Neural cell (in vitro differentiated cells): ENCODE measurements at regions not wholly inside any gene's neighbourhood (a gene's known extent, or its start where the extent isn't known, plus 50 kb on each side); places are given as distances from the start of the nearest gene placed in this dataset.

Source experiments
- H2AFZ ChIP-seq: fragments of 200-600, 300-800 bp; sonication (generic), shearing (Covaris generic); 2 replicates; pipeline ENCODE4 v1.6.0; 2014; ENCODE audit warnings: low read depth, mild to moderate bottlenecking, antibody characterized with exemption, low read length, moderate library complexity
- H3F3A ChIP-seq: fragments of 200-600 bp; shearing (Covaris generic); 2 replicates; pipeline ENCODE4 v1.6.1; 2016; ENCODE audit warnings: mild to moderate bottlenecking, moderate library complexity, mixed read lengths, antibody characterized with exemption, low read length; ENCODE audit not compliant: insufficient read depth, poor library complexity, severe bottlenecking
- H3K27ac ChIP-seq: fragments of 200-600, 300-800 bp; sonication (generic), shearing (Covaris generic); 2 replicates; pipeline ENCODE4 v1.5.1; 2014; ENCODE audit warnings: mild to moderate bottlenecking, low read length, moderate library complexity
- H3K27me3 ChIP-seq: fragments of 300-800, 200-600 bp; sonication (generic), shearing (Covaris generic); 2 replicates; pipeline ENCODE4 v1.6.0; 2014; ENCODE audit warnings: mild to moderate bottlenecking, low read depth, low read length, moderate library complexity; ENCODE audit not compliant: insufficient read depth
- H3K36me3 ChIP-seq: fragments of 300-800, 200-600 bp; sonication (generic), shearing (Covaris generic); 2 replicates; pipeline ENCODE4 v1.5.1; 2014; ENCODE audit warnings: mild to moderate bottlenecking, antibody characterized with exemption, low read length, moderate library complexity; ENCODE audit not compliant: insufficient read depth
- H3K4me2 ChIP-seq: fragments of 300-800, 200-600 bp; sonication (generic), shearing (Covaris generic); 2 replicates; pipeline ENCODE4 v1.6.0; 2014; ENCODE audit warnings: mild to moderate bottlenecking, low read length
- H3K4me3 ChIP-seq: fragments of 300-800, 200-600 bp; sonication (generic), shearing (Covaris generic); 2 replicates; pipeline ENCODE4 v1.5.1; 2014; ENCODE audit warnings: mild to moderate bottlenecking, low read length, moderate library complexity
- H3K79me2 ChIP-seq: fragments of 200-600 bp; shearing (Covaris generic); replicated peaks from 2 replicates; pipeline ENCODE4 v1.6.0; 2014; ENCODE audit warnings: mild to moderate bottlenecking, low read length, moderate library complexity; ENCODE audit not compliant: insufficient read depth
- H3K9ac ChIP-seq: fragments of 300-800, 200-600 bp; sonication (generic), shearing (Covaris generic); 2 replicates; pipeline ENCODE4 v1.6.1; 2016; ENCODE audit warnings: mild to moderate bottlenecking, low read length, mixed read lengths
- H3K9me2 ChIP-seq: fragments of 200-600 bp; shearing (Covaris generic); 2 replicates; pipeline ENCODE4 v1.6.1; 2016; ENCODE audit warnings: mild to moderate bottlenecking, low read length, mixed read lengths; ENCODE audit not compliant: insufficient read depth
- H3K9me3 ChIP-seq: fragments of 200-600, 300-800 bp; sonication (generic), shearing (Covaris generic); 2 replicates; pipeline ENCODE4 v1.6.1; 2016; ENCODE audit warnings: mild to moderate bottlenecking, mixed run types, low read length, moderate library complexity, mixed read lengths
- H4K20me1 ChIP-seq: fragments of 200-600 bp; shearing (Covaris generic); 2 replicates; pipeline ENCODE4 v1.6.1; 2016; ENCODE audit warnings: mild to moderate bottlenecking, mixed run types; ENCODE audit not compliant: insufficient read depth
- CTCF ChIP-seq: fragments of 450-650 bp; IDR thresholded peaks from 2 replicates; pipeline ENCODE4 v1.5.1; 2014; ENCODE audit warnings: antibody characterized with exemption, mild to moderate bottlenecking, moderate library complexity; ENCODE audit not compliant: poor library complexity, severe bottlenecking
- EP300 ChIP-seq: fragments of 450-650 bp; conservative IDR thresholded peaks from 2 replicates; pipeline ENCODE4 v1.6.1; 2014; ENCODE audit warnings: antibody characterized with exemption, mild to moderate bottlenecking, moderate library complexity; ENCODE audit not compliant: poor library complexity, severe bottlenecking
- EZH2 ChIP-seq: fragments of 200-600, 300-800 bp; shearing (Covaris generic), sonication (generic); IDR thresholded peaks from 2 replicates; pipeline ENCODE4 v1.6.1; 2014; ENCODE audit warnings: antibody characterized with exemption, low read length, borderline replicate concordance, mild to moderate bottlenecking; ENCODE audit not compliant: insufficient read depth, poor library complexity, severe bottlenecking
- MXI1 ChIP-seq: fragments of 450-650 bp; conservative IDR thresholded peaks from 2 replicates; pipeline ENCODE4 v1.6.1; 2014; ENCODE audit warnings: antibody characterized with exemption, mild to moderate bottlenecking; ENCODE audit not compliant: poor library complexity, severe bottlenecking
- POLR2AphosphoS5 ChIP-seq: IDR thresholded peaks from 2 replicates; pipeline ENCODE4 v1.6.1; 2012
- RAD21 ChIP-seq: fragments of 450-650 bp; conservative IDR thresholded peaks from 2 replicates; pipeline ENCODE4 v1.6.1; 2014; ENCODE audit warnings: antibody characterized with exemption, mild to moderate bottlenecking, moderate library complexity
- REST ChIP-seq: IDR thresholded peaks from 2 replicates; pipeline ENCODE4 v1.6.1; 2012; ENCODE audit warnings: borderline replicate concordance
- SMC3 ChIP-seq: fragments of 450-650 bp; conservative IDR thresholded peaks from 2 replicates; pipeline ENCODE4 v1.6.1; 2014; ENCODE audit warnings: antibody characterized with exemption, mild to moderate bottlenecking, moderate library complexity; ENCODE audit not compliant: poor library complexity
- TAF1 ChIP-seq: IDR thresholded peaks from 2 replicates; pipeline ENCODE4 v1.6.1; 2012; ENCODE audit warnings: low read depth

- H3K9ac ChIP-seq, result no peak overlapping the region
- TF ChIP-seq CTCF (no peak), SMC3 (no peak), MXI1 (no peak), RAD21 (no peak), EP300 (no peak), REST (no peak), TAF1 (no peak), POLR2AphosphoS5 (no peak), EZH2 (no peak)
Measured at GRCh38 chr22:49158741-49159564, 668.7 kb downstream of the BRD1 start.

GRCh38 chr22:49157529-49158339 lies 669.9 kb downstream of the BRD1 start:
- TF ChIP-seq REST (no peak), MXI1 (no peak), POLR2AphosphoS5 (no peak), RAD21 (no peak), TAF1 (no peak), SMC3 (no peak), CTCF (no peak), EZH2 (no peak)
- H3K27me3 ChIP-seq, result no peaks in the 10 kb centered on the region

More at GRCh38 chr22:49158741-49159564, 668.7 kb downstream of the BRD1 start:
- H3F3A ChIP-seq, result no peaks in the 10 kb centered on the region
- no peaks in the 10 kb centered on the region for H3K36me3 ChIP-seq
- H3K27ac ChIP-seq, result no peak overlapping the region
- H3K27me3 ChIP-seq, result no peaks in the 10 kb centered on the region
- H2AFZ ChIP-seq, result no peak overlapping the region
- H4K20me1 ChIP-seq, result no peaks in the 10 kb centered on the region
- no peak overlapping the region for H3K4me2 ChIP-seq
- no peaks in the 10 kb centered on the region for H3K9me3 ChIP-seq
- H3K4me3 ChIP-seq, result no peak overlapping the region
- no peaks in the 10 kb centered on the region for H3K9me2 ChIP-seq
- no peaks in the 10 kb centered on the region for H3K79me2 ChIP-seq

More at GRCh38 chr22:49157529-49158339, 669.9 kb downstream of the BRD1 start:
- H3K9ac ChIP-seq, result no peak overlapping the region
- H2AFZ ChIP-seq, result no peak overlapping the region
- H4K20me1 ChIP-seq, result no peaks in the 10 kb centered on the region
- H3K27ac ChIP-seq, result no peak overlapping the region
- H3K9me2 ChIP-seq, result no peaks in the 10 kb centered on the region
- H3K79me2 ChIP-seq, result no peaks in the 10 kb centered on the region
- no peaks in the 10 kb centered on the region for H3F3A ChIP-seq
- H3K9me3 ChIP-seq, result no peaks in the 10 kb centered on the region
- no peaks in the 10 kb centered on the region for H3K36me3 ChIP-seq
- no peak overlapping the region for H3K4me2 ChIP-seq
- H3K4me3 ChIP-seq, result no peak overlapping the region
